Epithelial cell of esophagus (primary cell): ENCODE measurements at regions not wholly inside any gene's neighbourhood (a gene's known extent, or its start where the extent isn't known, plus 50 kb on each side); places are given as distances from the start of the nearest gene placed in this dataset.

ENCODE experiments used
- DNase-seq: peaks from one replicate; pipeline ENCODE4 v3.0.0; 2010; ENCODE audit warnings: low read depth
- H3K4me3 ChIP-seq: 2 replicates; pipeline ENCODE4 v1.5.1; 2011; ENCODE audit warnings: mild to moderate bottlenecking, low read length, control low read depth
- CTCF ChIP-seq: IDR thresholded peaks from 2 replicates; pipeline ENCODE4 v1.5.1; 2011; ENCODE audit warnings: low read depth, mild to moderate bottlenecking, low read length, control low read depth, inconsistent platforms; ENCODE audit not compliant: insufficient read depth; ENCODE audit errors: missing control alignments

GRCh38 chr1:8204826-8205225 lies 113.1 kb upstream of the SLC45A1 start:
- no peak overlapping the region for H3K4me3 ChIP-seq
- no peak for TF ChIP-seq CTCF
- DNase-seq, result no peak

GRCh38 chr1:8203551-8203950 lies 114.4 kb upstream of the SLC45A1 start:
- no peak overlapping the region for H3K4me3 ChIP-seq
- DNase-seq, result no peak
- no peak for TF ChIP-seq CTCF

- H3K4me3 ChIP-seq, result no peak overlapping the region
- TF ChIP-seq CTCF, result no peak
- DNase-seq, result no peak
Measured at GRCh38 chr1:8203056-8203455, 114.9 kb upstream of the SLC45A1 start.

GRCh38 chr1:8202182-8202905 lies 115.6 kb upstream of the SLC45A1 start:
- peak overlapping the region; percentile 21 for H3K4me3 ChIP-seq
- peak; percentile 88 for DNase-seq
- no peak for TF ChIP-seq CTCF

GRCh38 chr1:8201331-8201861 lies 116.5 kb upstream of the SLC45A1 start:
- no peak overlapping the region for H3K4me3 ChIP-seq
- TF ChIP-seq CTCF, result no peak
- DNase-seq, result peak; percentile 34

- no peak for DNase-seq
- TF ChIP-seq CTCF, result no peak
Measured at GRCh38 chr1:8200317-8201115, 117.4 kb upstream of the SLC45A1 start.

More at GRCh38 chr1:8200317-8201115, 117.4 kb upstream of the SLC45A1 start:
- no peak overlapping the region for H3K4me3 ChIP-seq
